ENCODE measurements at regions not wholly inside any gene's neighbourhood (a gene's known extent, or its start where the extent isn't known, plus 50 kb on each side); places are given as distances from the start of the nearest gene placed in this dataset.

DNA sequence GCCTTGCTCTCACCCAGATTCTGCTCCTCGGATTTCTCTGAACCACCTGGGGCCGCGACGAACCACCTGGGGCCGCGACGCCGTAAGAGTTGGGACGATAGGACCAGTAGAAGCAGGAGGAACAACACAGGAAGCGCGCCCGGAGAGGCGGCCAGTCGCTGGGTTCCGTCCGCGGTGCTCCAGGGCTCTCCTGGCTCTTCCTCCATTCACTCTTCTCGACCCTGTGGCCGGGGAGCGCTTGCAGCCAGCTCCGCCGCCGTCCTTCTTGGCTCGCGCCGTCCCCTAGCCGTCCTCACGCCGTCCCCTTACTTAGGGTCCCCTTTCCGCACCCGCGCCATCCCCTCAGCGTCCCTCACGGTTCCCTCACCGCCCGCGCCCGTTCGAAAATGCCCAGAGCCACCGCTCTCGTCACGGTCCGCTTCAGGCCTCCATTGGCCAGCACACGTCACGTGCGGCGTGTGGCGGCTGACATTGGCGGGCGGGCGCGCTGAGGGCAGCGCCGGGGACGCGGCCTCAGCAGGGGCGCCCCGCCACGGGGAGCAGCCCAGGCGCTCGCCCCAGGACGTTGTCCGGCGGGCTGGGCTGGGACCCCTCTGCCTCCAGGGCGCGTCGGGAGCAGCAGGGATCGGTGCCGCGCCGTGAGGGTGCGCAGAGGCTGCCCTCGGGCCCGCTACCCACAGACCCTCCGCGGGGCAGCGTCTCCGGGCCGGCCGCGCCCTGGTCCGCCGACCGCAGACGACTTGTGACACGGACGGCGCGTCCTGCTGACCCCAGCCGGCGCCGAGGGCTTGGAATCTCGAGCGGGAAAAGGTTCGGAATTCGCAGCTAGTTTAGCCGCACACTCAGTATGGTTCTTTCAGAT, 53.7 kb upstream of the PTPDC1 start:
- ChIA-PET POLR2A (no interaction called here), CTCF (interaction anchor here (1.0 to 2.6 kb wide), 3 partner anchors 17 to 183 kb away, joined by 4 to 27 read pairs (median 13); no protein-coding TSS in a partner anchor)
- Histone ChIP-seq H4K20me1 (replicated peaks; ENCODE audit: control insufficient read depth, extremely low read depth, insufficient read depth, low read length) (no peaks in the 10 kb centered on the region), H2AFZ (ENCODE audit: low read depth, low read length) (peak overlapping the region; percentile 93), H3K4me3 (replicated peaks in 1 of 3; ENCODE audit: insufficient read depth in 1 of 3, low read depth in 1 of 3, low read length in 3 of 3) (peak overlapping the region; percentile 70 to 87 (median 86)), H3K27me3 (ENCODE audit: control insufficient read depth in 2 of 2, insufficient read depth in 2 of 2, low read length in 2 of 2) (no peaks in the 10 kb centered on the region), H3K9me3 (replicated peaks; ENCODE audit: control insufficient read depth, insufficient read depth, low read length) (no peaks in the 10 kb centered on the region), H3K79me2 (ENCODE audit: control insufficient read depth, insufficient read depth, low read length) (no peaks in the 10 kb centered on the region), H3K9ac (replicated peaks; ENCODE audit: extremely low read depth, insufficient read depth, low read length) (peak overlapping the region; percentile 70), H3K9me1 (replicated peaks; ENCODE audit: control insufficient read depth, extremely low read depth, insufficient read depth, low read length) (no peaks in the 10 kb centered on the region), H3K4me2 (ENCODE audit: insufficient read depth, low read length) (peak overlapping the region; percentile 93), H3K36me3 (ENCODE audit: control insufficient read depth in 2 of 2, extremely low read depth in 1 of 2, insufficient read depth in 2 of 2, low read length in 2 of 2) (no peaks in the 10 kb centered on the region), H3K4me1 (ENCODE audit: control insufficient read depth, extremely low read depth, insufficient read depth, low read length) (peaks cover 14% of the 10 kb centered on the region), H3K27ac (ENCODE audit: insufficient read depth, low read depth, low read length) (peak overlapping the region; percentile 54)
- intact Hi-C loops (cut with micrococcal nuclease) = loop anchor here (1.0 to 2.0 kb wide), 3 partner anchors 16 to 578 kb away; partner anchors contain the start of gene FAM120AOS
- FAIRE-seq = peak; percentile 87
- dilution Hi-C loops (cut with MboI; ENCODE audit: extremely low pct_ligation_motif_present, low sequenced_read_pairs) = no loop called here
- TSS peak; percentile 67 for BruUV-seq (replicated peaks)
- TF ChIP-seq, protein P1, sequence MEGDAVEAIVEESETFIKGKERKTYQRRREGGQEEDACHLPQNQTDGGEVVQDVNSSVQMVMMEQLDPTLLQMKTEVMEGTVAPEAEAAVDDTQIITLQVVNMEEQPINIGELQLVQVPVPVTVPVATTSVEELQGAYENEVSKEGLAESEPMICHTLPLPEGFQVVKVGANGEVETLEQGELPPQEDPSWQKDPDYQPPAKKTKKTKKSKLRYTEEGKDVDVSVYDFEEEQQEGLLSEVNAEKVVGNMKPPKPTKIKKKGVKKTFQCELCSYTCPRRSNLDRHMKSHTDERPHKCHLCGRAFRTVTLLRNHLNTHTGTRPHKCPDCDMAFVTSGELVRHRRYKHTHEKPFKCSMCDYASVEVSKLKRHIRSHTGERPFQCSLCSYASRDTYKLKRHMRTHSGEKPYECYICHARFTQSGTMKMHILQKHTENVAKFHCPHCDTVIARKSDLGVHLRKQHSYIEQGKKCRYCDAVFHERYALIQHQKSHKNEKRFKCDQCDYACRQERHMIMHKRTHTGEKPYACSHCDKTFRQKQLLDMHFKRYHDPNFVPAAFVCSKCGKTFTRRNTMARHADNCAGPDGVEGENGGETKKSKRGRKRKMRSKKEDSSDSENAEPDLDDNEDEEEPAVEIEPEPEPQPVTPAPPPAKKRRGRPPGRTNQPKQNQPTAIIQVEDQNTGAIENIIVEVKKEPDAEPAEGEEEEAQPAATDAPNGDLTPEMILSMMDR (IDR thresholded peaks at IDR 0.05; ENCODE audit: extremely low read depth in 1 of 2, insufficient read depth in 1 of 2, low read depth in 1 of 2, low read length in 2 of 2) = no peak
- TF ChIP-seq GATA2 (IDR thresholded peaks at IDR 0.05; ENCODE audit: insufficient read depth, insufficient read length, low read depth, low read length) (no peak), POLR2AphosphoS5 (IDR thresholded peaks at IDR 0.05; ENCODE audit: insufficient read depth, low read depth, low read length) (peak; percentile 70), JUN (IDR thresholded peaks at IDR 0.05; ENCODE audit: borderline replicate concordance, insufficient read depth, insufficient read length, low read depth) (no peak), FOS (IDR thresholded peaks at IDR 0.05; ENCODE audit: borderline replicate concordance, insufficient read depth, low read length) (no peak), MYC (IDR thresholded peaks at IDR 0.05; ENCODE audit: low read depth, low read length) (no peak), EZH2 (IDR thresholded peaks at IDR 0.05; ENCODE audit: borderline replicate concordance, low read depth, low read length, severe bottlenecking) (no peak), POLR2A (IDR thresholded peaks at IDR 0.05; ENCODE audit: low read depth, low read length) (peak; percentile 58)
- TF ChIP-seq, protein P2, sequence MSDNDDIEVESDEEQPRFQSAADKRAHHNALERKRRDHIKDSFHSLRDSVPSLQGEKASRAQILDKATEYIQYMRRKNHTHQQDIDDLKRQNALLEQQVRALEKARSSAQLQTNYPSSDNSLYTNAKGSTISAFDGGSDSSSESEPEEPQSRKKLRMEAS (IDR thresholded peaks at IDR 0.05; ENCODE audit: insufficient read depth, insufficient read length) = peak; percentile 98
- DNase-seq (ENCODE audit: low read depth, low spot score) = peak; percentile 88
